ENCODE measurements at regions not wholly inside any gene's neighbourhood (a gene's known extent, or its start where the extent isn't known, plus 50 kb on each side); places are given as distances from the start of the nearest gene placed in this dataset.

DNA sequence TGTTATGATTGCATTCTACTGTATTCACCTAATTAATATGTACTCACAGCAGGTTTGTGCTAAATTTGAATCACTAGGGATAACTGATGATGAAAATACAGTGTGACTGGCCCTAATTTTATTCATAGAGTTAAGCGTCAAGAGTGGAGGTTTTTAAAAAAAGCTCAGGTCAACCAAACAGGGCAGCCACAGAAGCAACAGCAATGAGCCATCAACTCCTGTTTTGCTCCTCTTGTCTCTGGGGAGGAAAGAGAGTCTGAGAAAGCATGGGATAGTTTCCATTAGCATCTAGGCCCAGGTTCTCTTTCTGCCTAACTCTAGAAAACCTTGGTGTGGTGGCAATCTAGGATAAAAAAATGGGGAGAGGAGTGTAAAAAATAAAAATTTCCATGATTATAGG, 122.1 kb downstream of the OGFRL1 start:
- TF ChIP-seq, protein P1, sequence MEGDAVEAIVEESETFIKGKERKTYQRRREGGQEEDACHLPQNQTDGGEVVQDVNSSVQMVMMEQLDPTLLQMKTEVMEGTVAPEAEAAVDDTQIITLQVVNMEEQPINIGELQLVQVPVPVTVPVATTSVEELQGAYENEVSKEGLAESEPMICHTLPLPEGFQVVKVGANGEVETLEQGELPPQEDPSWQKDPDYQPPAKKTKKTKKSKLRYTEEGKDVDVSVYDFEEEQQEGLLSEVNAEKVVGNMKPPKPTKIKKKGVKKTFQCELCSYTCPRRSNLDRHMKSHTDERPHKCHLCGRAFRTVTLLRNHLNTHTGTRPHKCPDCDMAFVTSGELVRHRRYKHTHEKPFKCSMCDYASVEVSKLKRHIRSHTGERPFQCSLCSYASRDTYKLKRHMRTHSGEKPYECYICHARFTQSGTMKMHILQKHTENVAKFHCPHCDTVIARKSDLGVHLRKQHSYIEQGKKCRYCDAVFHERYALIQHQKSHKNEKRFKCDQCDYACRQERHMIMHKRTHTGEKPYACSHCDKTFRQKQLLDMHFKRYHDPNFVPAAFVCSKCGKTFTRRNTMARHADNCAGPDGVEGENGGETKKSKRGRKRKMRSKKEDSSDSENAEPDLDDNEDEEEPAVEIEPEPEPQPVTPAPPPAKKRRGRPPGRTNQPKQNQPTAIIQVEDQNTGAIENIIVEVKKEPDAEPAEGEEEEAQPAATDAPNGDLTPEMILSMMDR (IDR thresholded peaks at IDR 0.05), result no peak
- TF ChIP-seq POLR2AphosphoS5 (IDR thresholded peaks at IDR 0.05), result no peak

All from prostate gland (tissue), 2 donors.